Left renal pelvis (tissue), 4 donors: ENCODE measurements at regions not wholly inside any gene's neighbourhood (a gene's known extent, or its start where the extent isn't known, plus 50 kb on each side); places are given as distances from the start of the nearest gene placed in this dataset.

Source experiments
- DNase-seq, 4 donors: peaks; one replicate each; pipeline ENCODE4 v3.0.0-alpha.2; 2013; ENCODE audit warnings: low read depth in 4 of 4, low spot score in 3 of 4

GRCh38 chr7:25789701-25790640 is 362.0 kb upstream of the NFE2L3 start:
- DNase-seq, result no peak

- DNase-seq, result no peak
Measured at GRCh38 chr7:25790963-25791362, 361.0 kb upstream of the NFE2L3 start.

GRCh38 chr7:25792586-25792985 is 359.4 kb upstream of the NFE2L3 start:
- DNase-seq, result no peak

DNA sequence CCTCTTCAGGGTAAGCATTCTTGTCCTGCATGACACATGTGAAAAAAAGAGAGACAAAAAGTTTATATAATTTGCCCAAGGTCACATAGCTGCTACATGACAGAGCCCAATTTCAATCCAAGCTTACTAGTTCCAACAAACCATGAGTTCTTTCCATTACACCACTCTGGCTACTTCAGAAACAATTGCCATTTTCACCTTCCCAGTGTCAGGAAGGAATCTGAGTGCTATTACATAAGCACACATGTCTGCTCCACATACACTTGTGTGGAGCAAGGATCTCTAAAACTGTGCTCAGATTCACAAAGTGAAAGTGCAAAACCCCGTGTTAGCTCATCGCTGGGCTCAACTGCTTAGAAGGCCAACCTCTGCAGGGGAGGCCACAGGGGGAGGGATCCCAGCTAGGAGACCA is 356.2 kb upstream of the NFE2L3 start:
- no peak for DNase-seq

DNA sequence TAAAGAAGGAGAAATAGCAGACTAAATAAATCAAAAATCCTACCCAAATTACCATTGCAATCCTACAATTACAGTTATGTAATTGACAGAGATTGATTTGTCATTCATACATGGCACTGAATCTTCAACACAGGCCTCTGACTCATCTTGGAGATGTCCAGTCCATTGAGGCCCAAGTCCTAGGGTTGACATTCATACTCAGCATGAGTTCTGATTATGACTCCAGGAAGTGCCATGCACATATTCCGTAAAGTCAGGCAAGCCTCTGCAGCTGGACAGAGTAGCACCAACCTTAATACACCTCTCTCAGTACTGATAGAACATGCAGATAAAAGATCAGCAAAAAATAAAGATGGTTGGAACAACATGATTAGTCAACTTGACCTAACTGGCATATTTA is 353.7 kb upstream of the NFE2L3 start:
- DNase-seq, result no peak

DNA sequence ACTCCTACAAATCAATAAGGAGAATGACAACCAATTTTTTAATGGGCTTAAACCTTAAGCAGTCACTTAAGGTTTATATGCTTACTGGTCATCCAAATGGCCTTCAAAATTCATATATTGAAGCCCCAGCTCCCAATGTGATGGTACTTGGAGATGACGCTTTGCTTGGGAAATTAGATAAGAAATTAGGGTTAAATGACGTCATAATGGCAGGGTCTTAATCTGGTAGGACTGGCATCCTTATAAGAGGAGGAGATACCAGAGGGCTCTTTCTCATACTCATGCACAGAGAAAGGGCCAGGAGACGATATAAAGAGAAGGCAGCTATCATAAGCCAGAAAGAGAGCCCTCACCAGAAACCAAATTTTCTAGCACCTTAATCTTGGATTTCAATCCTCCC is 350.8 kb upstream of the NFE2L3 start:
- DNase-seq, result no peak

DNA sequence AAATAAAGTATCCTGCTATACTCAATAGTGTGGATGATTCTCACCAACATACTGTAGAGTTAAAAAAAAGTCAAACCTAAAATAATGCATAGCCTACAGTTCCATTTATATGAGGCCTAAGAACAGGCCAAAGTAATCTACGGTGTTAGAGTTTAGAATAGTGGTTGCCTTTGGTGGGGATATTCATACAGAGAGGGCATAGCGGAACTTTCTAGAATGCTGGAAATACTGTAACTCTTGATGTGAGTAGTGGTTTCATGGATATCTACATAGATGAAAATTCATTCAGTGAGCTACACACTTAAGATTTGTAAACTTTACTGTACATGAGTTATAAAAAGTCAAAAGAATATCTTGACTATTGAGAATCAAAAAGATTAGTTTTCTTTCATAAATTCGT is 349.9 kb upstream of the NFE2L3 start:
- no peak for DNase-seq

- no peak for DNase-seq
Measured at GRCh38 chr7:25802473-25802872, 349.5 kb upstream of the NFE2L3 start.

GRCh38 chr7:25803117-25803887 is 348.7 kb upstream of the NFE2L3 start:
- no peak for DNase-seq

DNA sequence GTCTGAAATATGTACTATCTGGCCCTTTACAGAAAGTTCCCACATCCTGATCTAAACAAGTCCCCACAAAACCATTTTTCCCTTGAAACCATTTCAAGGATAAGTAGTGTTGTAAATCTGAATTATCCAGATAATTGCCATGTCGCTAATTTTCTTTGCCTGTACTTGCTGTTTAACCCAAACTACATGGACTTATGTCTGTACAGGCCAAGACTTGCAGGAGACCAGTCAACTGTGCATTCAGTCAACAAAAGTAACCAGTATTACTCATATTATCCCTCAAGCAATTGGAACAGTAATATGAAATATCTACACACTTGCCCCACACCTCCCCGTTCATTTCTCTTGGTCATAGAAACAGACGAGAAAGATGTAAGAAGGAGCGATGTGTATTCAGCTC is 347.8 kb upstream of the NFE2L3 start:
- no peak for DNase-seq

DNA sequence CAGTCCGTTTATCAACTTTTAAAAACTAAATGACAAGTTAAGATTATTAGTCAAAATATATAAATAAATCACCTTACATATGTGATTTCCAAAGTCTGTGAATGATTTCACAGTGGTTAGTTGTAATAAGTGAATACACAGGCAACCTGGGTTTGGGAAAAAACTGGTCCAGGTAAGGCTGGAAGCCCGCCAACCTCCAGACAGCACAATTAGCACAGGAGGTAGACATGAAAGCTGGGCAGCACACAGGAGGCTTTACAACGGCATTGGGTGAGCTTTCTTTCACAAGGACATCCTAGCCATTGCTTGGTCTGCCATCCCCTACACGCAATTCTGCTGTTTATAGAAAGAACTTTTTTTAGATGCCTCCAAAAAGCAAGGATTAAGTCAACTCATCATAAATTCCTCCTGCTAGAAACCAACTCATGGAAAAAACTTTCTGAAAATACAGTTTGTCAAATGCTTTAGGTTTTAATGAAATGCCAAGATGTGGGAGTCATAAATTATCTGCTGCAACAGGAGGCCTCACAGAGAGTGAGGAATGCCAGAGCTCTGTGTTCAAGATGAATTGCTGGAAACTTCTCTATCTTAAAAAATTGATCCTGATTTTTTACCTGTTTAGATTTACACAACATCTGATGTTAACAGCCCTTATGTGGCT is 346.8 kb upstream of the NFE2L3 start:
- DNase-seq, result no peak

DNA sequence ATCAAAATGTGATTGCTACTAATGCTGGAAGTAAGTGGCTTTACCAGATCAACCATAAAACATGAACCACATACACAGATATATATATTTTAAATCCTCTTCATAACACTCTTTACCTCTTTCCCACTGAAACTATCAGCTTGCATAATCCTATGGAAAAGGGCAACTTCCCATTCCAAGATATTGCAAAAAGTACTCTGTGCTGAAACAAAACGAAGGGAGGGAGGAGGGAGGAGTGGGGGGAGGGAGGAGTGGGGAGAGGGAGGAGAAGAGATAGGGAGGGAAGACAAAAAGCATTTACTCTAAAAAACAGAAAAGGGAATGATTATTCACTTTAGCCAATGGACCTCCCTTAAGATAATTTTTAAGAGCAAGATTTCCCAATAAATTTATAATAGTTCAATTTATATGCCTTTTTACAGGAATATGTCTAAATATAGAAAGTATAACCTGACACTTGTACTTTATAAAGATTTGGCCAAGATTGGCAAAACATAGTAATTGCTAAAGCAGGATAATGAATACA is 344.8 kb upstream of the NFE2L3 start:
- DNase-seq, result no peak

DNA sequence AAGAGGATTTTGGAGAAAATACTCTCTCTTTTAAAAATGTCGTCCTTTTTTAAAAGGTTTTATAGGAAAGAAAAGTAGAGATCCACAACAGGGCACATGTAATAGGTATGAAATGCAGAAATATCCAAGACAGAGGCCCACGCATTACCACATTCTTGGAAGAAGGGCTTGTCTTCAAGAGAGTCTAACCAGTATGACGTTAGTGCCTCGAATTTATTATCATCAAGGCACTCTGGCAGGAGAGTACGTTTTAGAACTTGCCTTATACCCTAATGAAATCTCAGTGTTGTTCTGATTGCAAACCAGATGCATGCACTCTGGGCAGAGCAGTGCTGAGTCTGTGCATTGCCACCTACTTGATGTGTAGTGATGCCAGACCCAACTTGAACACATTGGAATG is 342.6 kb upstream of the NFE2L3 start:
- DNase-seq, result no peak

DNA sequence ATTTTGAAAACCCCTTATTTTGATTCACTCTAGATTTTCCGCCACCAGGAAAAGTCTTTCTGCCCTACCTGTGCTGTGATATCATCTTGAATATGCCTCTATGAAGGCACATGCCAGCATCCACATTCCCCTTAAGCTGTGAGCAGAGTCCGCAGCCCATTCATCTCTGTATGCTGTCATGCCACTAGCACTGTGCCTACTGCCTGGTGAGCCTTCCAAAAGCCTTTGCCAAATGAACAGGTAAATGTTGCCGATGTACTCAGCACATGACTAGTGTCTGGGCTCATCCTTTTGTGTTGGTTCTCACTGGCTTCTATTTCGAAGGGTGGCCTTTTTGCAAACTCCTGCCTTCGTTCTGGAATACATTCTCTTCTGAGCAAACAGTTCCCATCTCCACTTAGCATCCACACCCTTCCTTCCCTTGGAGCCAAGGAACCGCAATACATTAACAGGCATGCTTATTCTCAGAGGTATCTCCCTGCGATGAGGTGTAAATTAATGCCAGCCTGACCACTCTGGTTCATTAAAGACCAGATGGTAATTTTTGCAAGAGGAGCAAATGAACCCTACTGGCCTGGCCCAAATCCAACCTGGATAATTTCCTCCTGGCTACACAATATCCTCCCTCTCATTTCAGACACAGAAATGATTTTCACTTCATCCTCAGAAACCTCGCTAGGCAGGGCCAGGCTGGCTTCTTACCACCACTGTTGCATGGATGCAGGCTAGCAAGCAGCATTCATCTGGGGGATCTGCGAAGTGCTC is 339.7 kb upstream of the NFE2L3 start:
- DNase-seq, result no peak

- no peak for DNase-seq
Measured at GRCh38 chr7:25813381-25813780, 338.6 kb upstream of the NFE2L3 start.

DNA sequence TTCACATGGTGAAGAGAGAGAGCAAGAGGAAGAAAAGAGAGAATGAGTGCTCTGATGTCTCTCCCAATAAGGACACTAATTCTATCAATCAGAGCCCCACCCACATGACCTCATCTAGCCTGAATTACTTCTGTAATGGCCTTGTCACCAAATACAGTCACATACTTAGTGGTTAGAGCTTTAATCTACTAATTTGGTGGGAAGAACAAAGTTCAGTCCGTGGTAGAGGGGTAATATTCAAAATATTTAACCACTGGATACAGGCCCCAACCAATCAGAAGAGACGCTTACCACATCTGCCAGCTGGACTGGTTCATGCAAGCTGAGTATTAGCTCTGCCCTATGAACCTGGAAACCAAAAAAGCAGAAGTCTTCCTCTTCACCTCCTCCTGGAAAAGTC is 336.3 kb upstream of the NFE2L3 start:
- DNase-seq, result no peak

- DNase-seq, result no peak
Measured at GRCh38 chr7:25820432-25821040, 331.5 kb upstream of the NFE2L3 start.

DNA sequence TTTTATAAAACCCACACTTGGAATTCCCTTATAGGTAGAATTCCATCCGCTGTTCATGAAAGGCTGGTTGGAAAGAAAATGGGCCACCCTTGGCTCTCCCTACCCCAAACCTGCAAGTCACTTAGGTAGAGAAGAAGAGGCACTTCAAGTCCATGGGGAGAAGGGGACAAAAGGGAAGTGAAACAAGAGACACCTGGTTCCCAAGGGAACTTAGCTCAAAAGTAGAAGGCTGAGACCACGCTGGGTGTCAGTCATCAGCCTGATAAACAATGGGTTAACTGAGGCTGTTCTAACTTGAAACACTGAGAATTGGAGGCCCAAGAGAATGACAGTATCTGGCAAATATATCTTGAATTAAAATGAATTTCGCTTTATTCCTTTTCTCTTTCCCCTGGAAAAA is 330.8 kb upstream of the NFE2L3 start:
- no peak for DNase-seq

- DNase-seq, result no peak
Measured at GRCh38 chr7:25822823-25823222, 329.2 kb upstream of the NFE2L3 start.

DNA sequence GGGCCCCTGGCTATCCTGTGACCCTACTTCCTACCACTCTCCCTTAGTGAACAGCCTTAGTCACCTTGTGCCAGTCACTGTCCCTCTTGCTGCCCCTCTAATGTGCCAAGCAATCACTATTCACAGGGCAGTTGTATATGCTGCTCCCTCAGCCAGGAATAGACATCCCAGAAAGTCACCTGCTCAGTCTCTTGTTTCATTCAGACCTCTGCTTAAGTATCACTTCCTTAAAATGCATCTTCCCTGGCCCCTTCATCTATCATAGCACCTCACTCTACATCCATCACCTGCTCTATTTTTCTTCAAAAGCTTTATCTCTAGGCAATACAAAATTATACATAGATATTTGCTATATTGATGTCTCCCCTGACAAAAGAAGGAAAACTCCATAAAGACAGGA is 328.4 kb upstream of the NFE2L3 start:
- no peak for DNase-seq
